Small intestine (tissue), 7 donors: ENCODE measurements at regions not wholly inside any gene's neighbourhood (a gene's known extent, or its start where the extent isn't known, plus 50 kb on each side); places are given as distances from the start of the nearest gene placed in this dataset.

Experiments
- DNase-seq, 2 donors: peaks; one replicate each; pipeline versions ENCODE4 v3.0.0 to v3.0.0-alpha.2; 2013
- FAIRE-seq: peaks from 2 replicates; lab custom pipeline; 2012; peaks lifted over from hg19 to GRCh38; lab: Jason Lieb, UNC
- H3K27ac ChIP-seq, 3 donors: one replicate each; pipeline ENCODE4 v1.5.1; 2013; ENCODE audit warnings: low read length in 2 of 3, mild to moderate bottlenecking in 2 of 3, control low read depth in 1 of 3, inconsistent platforms in 1 of 3, low read depth in 1 of 3, moderate library complexity in 1 of 3
- H3K27me3 ChIP-seq, 3 donors: one replicate each; pipeline ENCODE4 v1.6.1; 2013; ENCODE audit warnings: low read length in 3 of 3, inconsistent platforms in 1 of 3; ENCODE audit not compliant: control insufficient read depth in 3 of 3, insufficient read depth in 3 of 3
- H3K36me3 ChIP-seq, 3 donors: one replicate each; pipeline ENCODE4 v1.6.1; 2013; ENCODE audit warnings: low read length in 3 of 3, inconsistent platforms in 1 of 3, low read depth in 1 of 3, mild to moderate bottlenecking in 1 of 3, moderate library complexity in 1 of 3; ENCODE audit not compliant: control insufficient read depth in 3 of 3, insufficient read depth in 2 of 3
- H3K4me1 ChIP-seq, 3 donors: one replicate each; pipeline ENCODE4 v1.6.1; 2013; ENCODE audit warnings: low read length in 2 of 3, inconsistent platforms in 1 of 3, low read depth in 1 of 3, mild to moderate bottlenecking in 1 of 3, moderate library complexity in 1 of 3; ENCODE audit not compliant: control insufficient read depth in 3 of 3, insufficient read depth in 2 of 3
- H3K4me3 ChIP-seq, 3 donors: one replicate each; pipeline ENCODE4 v1.5.1; 2013; ENCODE audit warnings: low read length in 3 of 3, control low read depth in 1 of 3, inconsistent platforms in 1 of 3, low read depth in 1 of 3, mild to moderate bottlenecking in 1 of 3, moderate library complexity in 1 of 3
- H3K9me3 ChIP-seq, 2 donors: one replicate each; pipeline ENCODE4 v1.6.1; 2013; ENCODE audit warnings: low read depth in 1 of 2, low read length in 1 of 2; ENCODE audit not compliant: control insufficient read depth in 2 of 2, insufficient read depth in 1 of 2
- WGBS, 3 donors: extraction: QIAGEN DNeasy Blood & Tissue Kit; methylation state at CpG; one replicate each; pipeline ENCODE4 v1.1.7; 2013; 5-methylcytosine and 5-hydroxymethylcytosine counted together
- donor health status: healthy with polysubstance abuse.
- donor health status: control.
- donor health status: control.
- donor health status: Bipolar disorder and iron deficiency.
- donor health status: healthy.

DNA sequence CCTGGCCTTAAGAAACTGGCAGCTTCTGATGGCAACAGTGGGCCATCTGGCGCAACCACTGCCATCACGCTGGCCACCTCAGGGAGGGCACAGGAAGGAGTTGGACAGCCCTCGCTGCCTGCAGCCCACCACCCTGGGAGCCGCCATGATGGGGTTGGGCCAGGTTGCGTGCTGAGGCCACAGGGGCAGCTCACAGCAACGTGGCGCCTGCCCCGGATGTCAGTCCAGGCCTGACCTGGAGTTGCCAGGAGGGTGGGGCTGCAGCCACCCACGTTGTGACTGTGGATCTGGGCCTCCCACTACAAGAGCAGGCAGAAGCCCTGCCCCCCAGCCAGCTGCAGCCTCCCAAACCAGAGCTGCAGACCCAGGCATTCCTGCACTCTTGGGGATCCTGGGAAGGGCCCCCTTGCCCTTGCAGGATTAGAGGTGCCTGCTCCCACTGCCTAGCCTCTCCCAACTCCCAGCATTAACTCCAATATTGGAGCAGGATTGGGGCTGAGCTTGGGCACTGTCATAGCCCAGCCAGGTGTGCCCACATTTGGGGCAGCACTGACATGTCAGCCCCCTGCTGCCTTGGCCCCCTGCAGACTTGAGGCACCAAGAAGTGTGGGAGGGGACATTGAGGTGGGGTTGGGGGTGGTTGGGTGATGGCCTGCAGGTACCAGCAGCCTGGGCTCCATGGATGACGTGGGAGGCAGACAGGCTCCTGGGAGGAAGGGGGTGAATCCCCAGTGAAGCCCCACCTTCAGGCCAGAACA is 468.9 kb upstream of the CCDC54 start:
- FAIRE-seq (no peak), DNase-seq (no peak)

GRCh38 chr3:106913111-106913698 is 464.0 kb upstream of the CCDC54 start:
- no peaks in the 10 kb centered on the region for H3K27me3 ChIP-seq
- H3K9me3 ChIP-seq, result peaks cover 0 to 9% of the 10 kb centered on the region in 2 donors
- no peaks in the 10 kb centered on the region for H3K4me1 ChIP-seq
- H3K4me3 ChIP-seq, result no peak overlapping the region
- no peaks in the 10 kb centered on the region for H3K36me3 ChIP-seq
- FAIRE-seq (no peak), DNase-seq (no peak)
- WGBS, 3 donors, result 77 to 79% (median 78%) methylated on average over 13 to 14 of the region's 14 CpGs
- H3K27ac ChIP-seq, result no peak overlapping the region

More for the DNA sequence above, 468.9 kb upstream of the CCDC54 start:
- no peaks in the 10 kb centered on the region for H3K4me1 ChIP-seq
- H3K4me3 ChIP-seq, result no peak overlapping the region
- H3K9me3 ChIP-seq, result peaks cover 0 to 10% of the 10 kb centered on the region in 2 donors
- H3K27me3 ChIP-seq, result no peaks in the 10 kb centered on the region
- 65 to 77% (median 69%) methylated on average over 9 to 10 of the region's 10 CpGs for WGBS, 3 donors
- no peak overlapping the region for H3K27ac ChIP-seq
- H3K36me3 ChIP-seq, result no peaks in the 10 kb centered on the region

DNA sequence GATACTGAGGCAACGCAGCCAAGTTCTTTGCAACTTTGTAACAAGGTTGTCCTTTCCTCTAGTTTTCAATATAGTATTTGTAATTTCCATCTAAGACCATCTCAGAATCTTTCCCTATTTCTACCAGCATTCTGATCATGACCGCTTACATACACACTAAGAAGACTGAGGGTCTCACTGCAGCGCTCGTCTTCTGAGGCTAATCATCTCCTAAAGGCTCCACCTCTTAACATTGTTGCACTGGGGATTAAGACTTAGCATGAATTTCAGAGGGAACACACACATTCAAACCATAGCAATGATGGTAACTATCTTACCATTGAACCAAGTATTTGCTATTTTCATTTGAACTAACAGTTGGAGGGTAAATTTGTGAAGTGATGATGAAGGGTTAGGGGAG is 463.3 kb upstream of the CCDC54 start:
- Histone ChIP-seq H3K36me3 (no peaks in the 10 kb centered on the region), H3K9me3 (peaks cover 0 to 2% of the 10 kb centered on the region in 2 donors), H3K27me3 (no peaks in the 10 kb centered on the region), H3K27ac (no peak overlapping the region), H3K4me3 (no peak overlapping the region), H3K4me1 (no peaks in the 10 kb centered on the region)
- FAIRE-seq, result no peak
- 78 to 89% (median 86%) methylated on average over 4 of the region's 4 CpGs for WGBS, 3 donors
- DNase-seq, result no peak

- Histone ChIP-seq H3K36me3 (no peaks in the 10 kb centered on the region), H3K4me1 (no peaks in the 10 kb centered on the region), H3K4me3 (no peak overlapping the region), H3K9me3 (no peaks in the 10 kb centered on the region), H3K27me3 (no peaks in the 10 kb centered on the region), H3K27ac (no peak overlapping the region)
- DNase-seq (no peak), FAIRE-seq (no peak)
- 83 to 85% (median 85%) methylated on average over 3 of the region's 3 CpGs for WGBS, 3 donors
Measured at GRCh38 chr3:106920609-106921008, 456.6 kb upstream of the CCDC54 start.

DNA sequence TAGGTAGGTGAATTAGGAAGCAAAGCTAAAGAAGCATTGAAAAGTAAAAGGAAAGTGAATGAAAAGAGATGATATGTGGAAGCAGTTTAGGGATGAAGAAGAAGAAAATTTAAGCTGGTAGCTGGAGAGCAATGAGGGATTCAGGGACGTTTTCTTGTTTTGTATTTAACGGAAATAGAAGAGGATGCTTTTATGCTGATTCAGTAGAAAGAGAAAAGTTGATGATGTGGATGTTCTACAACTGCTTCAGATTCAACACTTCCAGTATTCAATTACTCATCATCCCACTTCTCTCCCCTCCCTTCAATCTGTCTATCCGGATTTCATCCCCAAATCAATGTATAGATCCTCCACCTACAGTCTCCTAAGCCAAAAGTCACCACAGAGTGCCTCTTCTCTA is 448.2 kb upstream of the CCDC54 start:
- WGBS, 3 donors, result 62 to 77% (median 66%) methylated on average over 3 of the region's 3 CpGs
- H3K36me3 ChIP-seq, result no peaks in the 10 kb centered on the region
- no peaks in the 10 kb centered on the region for H3K27me3 ChIP-seq
- no peak overlapping the region for H3K27ac ChIP-seq
- peaks cover 0 to 3% of the 10 kb centered on the region in 2 donors for H3K9me3 ChIP-seq
- FAIRE-seq (no peak), DNase-seq (no peak)
- no peak overlapping the region for H3K4me3 ChIP-seq
- H3K4me1 ChIP-seq, result no peaks in the 10 kb centered on the region

DNA sequence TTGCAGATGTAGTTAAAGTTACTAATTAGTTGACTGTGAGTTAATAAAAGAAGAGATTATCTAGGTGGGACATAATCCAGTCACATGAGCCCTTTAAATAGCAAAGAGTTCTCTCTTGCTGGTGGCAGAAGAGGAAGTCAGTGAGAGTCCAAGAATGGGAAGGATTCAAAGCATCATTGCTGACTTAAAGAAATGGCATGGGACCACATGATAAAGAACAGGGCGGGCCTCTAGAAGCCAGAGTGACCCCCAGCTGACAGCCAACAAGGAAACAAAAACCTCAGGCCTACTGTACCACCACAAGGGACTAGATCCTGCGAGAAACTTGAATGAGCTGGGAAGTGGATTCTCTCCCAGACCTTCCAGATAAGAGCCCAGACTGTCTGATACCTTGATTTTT is 447.2 kb upstream of the CCDC54 start:
- no peaks in the 10 kb centered on the region for H3K27me3 ChIP-seq
- no peaks in the 10 kb centered on the region for H3K36me3 ChIP-seq
- H3K27ac ChIP-seq, result no peak overlapping the region
- FAIRE-seq (no peak), DNase-seq (no peak)
- H3K4me3 ChIP-seq, result no peak overlapping the region
- peaks cover 0 to 9% of the 10 kb centered on the region in 2 donors for H3K9me3 ChIP-seq
- H3K4me1 ChIP-seq, result no peaks in the 10 kb centered on the region
- 57 to 73% (median 65%) methylated on average over 2 of the region's 2 CpGs for WGBS, 3 donors

DNA sequence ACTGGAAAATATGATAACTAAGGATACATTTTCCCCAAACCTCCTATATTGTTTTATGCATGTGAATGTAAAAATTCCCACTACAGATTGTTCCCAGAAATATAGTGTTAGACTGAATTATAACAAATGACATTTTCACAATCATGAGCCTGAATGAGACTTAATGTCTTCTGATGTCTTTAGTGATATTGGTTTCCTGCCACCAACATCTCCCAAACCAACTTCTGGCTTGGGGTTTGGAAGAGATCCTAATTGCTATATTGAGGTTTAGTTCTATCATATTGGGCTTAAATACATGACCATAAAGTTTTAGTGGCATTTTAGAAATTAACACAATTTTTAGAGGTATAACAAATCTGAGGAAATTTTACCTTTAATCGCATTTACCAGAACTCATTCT is 445.3 kb upstream of the CCDC54 start:
- Histone ChIP-seq H3K27ac (no peak overlapping the region), H3K27me3 (no peaks in the 10 kb centered on the region), H3K4me3 (no peak overlapping the region), H3K9me3 (peaks cover 0 to 9% of the 10 kb centered on the region in 2 donors), H3K4me1 (no peaks in the 10 kb centered on the region), H3K36me3 (no peaks in the 10 kb centered on the region)
- DNase-seq (no peak), FAIRE-seq (no peak)
- WGBS, 3 donors, result 81 to 91% (median 89%) methylated on average over 1 of the region's 1 CpG

- no peak overlapping the region for H3K4me3 ChIP-seq
- no peak for DNase-seq
- H3K9me3 ChIP-seq, result peaks cover 0 to 14% of the 10 kb centered on the region in 2 donors
- H3K27ac ChIP-seq, result no peak overlapping the region
- no peaks in the 10 kb centered on the region for H3K36me3 ChIP-seq
- WGBS, 3 donors, result 47 to 54% (median 49%) methylated on average over 4 of the region's 4 CpGs
- no peaks in the 10 kb centered on the region for H3K27me3 ChIP-seq
- no peaks in the 10 kb centered on the region for H3K4me1 ChIP-seq
- FAIRE-seq, result no peak
Measured at GRCh38 chr3:106936337-106936736, 440.9 kb upstream of the CCDC54 start.
